ENCODE measurements at regions not wholly inside any gene's neighbourhood (a gene's known extent, or its start where the extent isn't known, plus 50 kb on each side); places are given as distances from the start of the nearest gene placed in this dataset.
A peak's percentile ranks its signal among the peaks of the same experiment; 100 is the strongest.

GRCh38 chr4:170589597-170590191 lies 499.9 kb upstream of the AADAT start:
- H3K4me3 Mint-ChIP-seq (ENCODE audit: unreplicated experiment), result no peak overlapping the region
- H3K9me3 ChIP-seq, result no peaks in the 10 kb centered on the region
- H3K27me3 Mint-ChIP-seq (ENCODE audit: insufficient read depth, unreplicated experiment), result no peaks in the 10 kb centered on the region
- H3K9me3 Mint-ChIP-seq (ENCODE audit: unreplicated experiment), result no peaks in the 10 kb centered on the region
- no peaks in the 10 kb centered on the region for H3K27me3 ChIP-seq (replicated peaks; ENCODE audit: control insufficient read depth, insufficient read depth, low read length)
- peak; percentile 29 to 34 for TF ChIP-seq CTCF (IDR thresholded peaks at IDR 0.05; ENCODE audit: insufficient read depth in 1 of 2, low read depth in 1 of 2, low read length in 1 of 2, severe bottlenecking in 1 of 2, unreplicated experiment in 1 of 2)
- CTCF ChIA-PET, result interaction anchor here (1.2 kb wide), 1 partner anchor 264 kb away, joined by 6 read pairs; no protein-coding TSS in a partner anchor
- no TSS peak for BruUV-seq (replicated peaks)
- no peaks in the 10 kb centered on the region for H3K36me3 Mint-ChIP-seq (ENCODE audit: insufficient read depth, unreplicated experiment)
- POLR2A ChIA-PET, result no interaction called here
- no peak overlapping the region for H3K4me3 ChIP-seq (ENCODE audit: low read depth, low read length)
- no peak overlapping the region for H3K27ac Mint-ChIP-seq (ENCODE audit: unreplicated experiment)
- no peaks in the 10 kb centered on the region for H3K36me3 ChIP-seq (ENCODE audit: control insufficient read depth, insufficient read depth, low read length)
- no peaks in the 10 kb centered on the region for H3K4me1 ChIP-seq
- intact Hi-C loops (cut with micrococcal nuclease; ENCODE audit: unreplicated experiment), result loop anchor here (1.0 kb wide), 1 partner anchor 264 kb away; no protein-coding TSS in a partner anchor
- peak in 1 of 2 experiments; percentile 18 for DNase-seq
- H3K4me1 Mint-ChIP-seq (ENCODE audit: low read depth, unreplicated experiment), result no peaks in the 10 kb centered on the region

- BruUV-seq (replicated peaks), result no TSS peak
- peaks cover 28% of the 10 kb centered on the region for H3K9me3 Mint-ChIP-seq (ENCODE audit: unreplicated experiment)
- intact Hi-C loops (cut with micrococcal nuclease; ENCODE audit: unreplicated experiment), result no loop called here
- no peaks in the 10 kb centered on the region for H3K4me1 Mint-ChIP-seq (ENCODE audit: low read depth, unreplicated experiment)
- Histone ChIP-seq H3K9me3 (no peaks in the 10 kb centered on the region), H3K27me3 (replicated peaks; ENCODE audit: control insufficient read depth, insufficient read depth, low read length) (no peaks in the 10 kb centered on the region), H3K4me3 (ENCODE audit: low read depth, low read length) (no peak overlapping the region), H3K4me1 (no peaks in the 10 kb centered on the region), H3K36me3 (ENCODE audit: control insufficient read depth, insufficient read depth, low read length) (no peaks in the 10 kb centered on the region)
- ChIA-PET POLR2A (no interaction called here), CTCF (no interaction called here)
- peaks cover under 1% of the 10 kb centered on the region for H3K27me3 Mint-ChIP-seq (ENCODE audit: insufficient read depth, unreplicated experiment)
- DNase-seq, result no peak
- TF ChIP-seq CTCF (IDR thresholded peaks at IDR 0.05; ENCODE audit: insufficient read depth in 1 of 2, low read depth in 1 of 2, low read length in 1 of 2, severe bottlenecking in 1 of 2, unreplicated experiment in 1 of 2), result no peak
- H3K4me3 Mint-ChIP-seq (ENCODE audit: unreplicated experiment), result no peak overlapping the region
- H3K27ac Mint-ChIP-seq (ENCODE audit: unreplicated experiment), result no peak overlapping the region
- no peaks in the 10 kb centered on the region for H3K36me3 Mint-ChIP-seq (ENCODE audit: insufficient read depth, unreplicated experiment)
Measured at GRCh38 chr4:170581969-170582368, 492.2 kb upstream of the AADAT start.

DNA sequence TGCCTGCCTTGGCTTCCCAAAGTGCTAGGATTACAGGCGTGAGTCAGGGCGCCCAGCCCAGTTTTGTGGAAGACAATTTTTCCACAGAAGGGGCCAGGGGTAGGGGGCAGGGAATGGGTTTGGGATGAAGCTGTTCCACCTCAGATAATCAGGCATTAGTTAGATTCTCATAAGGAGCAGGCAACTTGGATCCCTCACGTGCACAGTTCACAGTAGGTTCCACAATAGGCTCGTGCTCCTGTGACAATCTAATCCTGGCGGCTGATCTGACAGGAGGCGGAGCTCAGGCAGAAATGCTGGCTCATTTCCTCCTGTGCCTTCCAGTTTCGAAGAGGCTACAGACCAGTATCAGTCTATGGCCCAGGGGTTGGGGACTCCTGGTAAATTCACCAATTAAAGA lies 491.6 kb upstream of the AADAT start:
- H3K36me3 Mint-ChIP-seq (ENCODE audit: insufficient read depth, unreplicated experiment), result no peaks in the 10 kb centered on the region
- Histone ChIP-seq H3K4me1 (no peaks in the 10 kb centered on the region), H3K4me3 (ENCODE audit: low read depth, low read length) (no peak overlapping the region), H3K36me3 (ENCODE audit: control insufficient read depth, insufficient read depth, low read length) (no peaks in the 10 kb centered on the region), H3K9me3 (no peaks in the 10 kb centered on the region), H3K27me3 (replicated peaks; ENCODE audit: control insufficient read depth, insufficient read depth, low read length) (no peaks in the 10 kb centered on the region)
- no TSS peak for BruUV-seq (replicated peaks)
- POLR2A ChIA-PET, result no interaction called here
- DNase-seq, result no peak
- intact Hi-C loops (cut with micrococcal nuclease; ENCODE audit: unreplicated experiment), result no loop called here
- H3K27ac Mint-ChIP-seq (ENCODE audit: unreplicated experiment), result no peak overlapping the region
- no peak for TF ChIP-seq CTCF (IDR thresholded peaks at IDR 0.05; ENCODE audit: insufficient read depth in 1 of 2, low read depth in 1 of 2, low read length in 1 of 2, severe bottlenecking in 1 of 2, unreplicated experiment in 1 of 2)
- H3K27me3 Mint-ChIP-seq (ENCODE audit: insufficient read depth, unreplicated experiment), result peaks cover 2% of the 10 kb centered on the region
- CTCF ChIA-PET, result no interaction called here
- no peaks in the 10 kb centered on the region for H3K4me1 Mint-ChIP-seq (ENCODE audit: low read depth, unreplicated experiment)
- no peak overlapping the region for H3K4me3 Mint-ChIP-seq (ENCODE audit: unreplicated experiment)
- peaks cover 28% of the 10 kb centered on the region for H3K9me3 Mint-ChIP-seq (ENCODE audit: unreplicated experiment)
